Lower lobe of right lung (tissue), 2 donors: ENCODE measurements at regions not wholly inside any gene's neighbourhood (a gene's known extent, or its start where the extent isn't known, plus 50 kb on each side); places are given as distances from the start of the nearest gene placed in this dataset.
"Not testable (repeated sequence)": the region's sequence is repeated elsewhere in the genome, so short reads cannot be mapped to it uniquely, and the experiment has no call there.

Source experiments
- ATAC-seq, 2 donors: fragments of 200-7000 bp; cut with Tn5 transposase; one replicate each; pipeline ENCODE4 v1.9.1; 2020 to 2022; ENCODE audit warnings: mild to moderate bottlenecking in 2 of 2, moderate library complexity in 2 of 2
- DNase-seq: peaks from one replicate; pipeline ENCODE4 v3.0.0-alpha.2; 2020
- H3K27ac ChIP-seq: fragments of 200-600 bp; one replicate; pipeline ENCODE4 v1.8.0; 2022
- H3K27me3 ChIP-seq: fragments of 200-600 bp; one replicate; pipeline ENCODE4 v1.8.0; 2022; ENCODE audit warnings: low read depth
- H3K36me3 ChIP-seq: fragments of 200-600 bp; one replicate; pipeline ENCODE4 v1.8.0; 2022; ENCODE audit warnings: mild to moderate bottlenecking
- H3K4me1 ChIP-seq: fragments of 200-600 bp; one replicate; pipeline ENCODE4 v1.8.0; 2022
- H3K4me3 ChIP-seq: fragments of 200-600 bp; one replicate; pipeline ENCODE4 v1.8.0; 2022; ENCODE audit warnings: mild to moderate bottlenecking
- H3K9me3 ChIP-seq: fragments of 200-600 bp; one replicate; pipeline ENCODE4 v1.8.0; 2022
- CTCF ChIP-seq: fragments of 200-600 bp; IDR thresholded peaks from one replicate; pipeline ENCODE4 v1.8.0; 2022; ENCODE audit warnings: antibody characterized with exemption, mild to moderate bottlenecking
- intact Hi-C: fragments of 100-400 bp; cut with DNase I; formaldehyde crosslinking; loops from one replicate; pipeline ENCODE4 v1.11.0; 2022
- donor health status: DM: no; HTN: yes; CAD: no; lungs with severe emphysema.

GRCh38 chr2:43068041-43068533, 158.3 kb downstream of the ZFP36L2 start:
- H3K4me1 ChIP-seq = peaks cover 20% of the 10 kb centered on the region
- H3K9me3 ChIP-seq = no peaks in the 10 kb centered on the region
- ATAC-seq = no peak
- no peaks in the 10 kb centered on the region for H3K27me3 ChIP-seq
- no peaks in the 10 kb centered on the region for H3K36me3 ChIP-seq
- no peak for DNase-seq
- no peak overlapping the region for H3K4me3 ChIP-seq
- H3K27ac ChIP-seq = no peak overlapping the region
- intact Hi-C loops = no loop called here
- TF ChIP-seq CTCF = no peak

- H3K27me3 ChIP-seq = no peaks in the 10 kb centered on the region
- DNase-seq (no peak), ATAC-seq (no peak)
- H3K36me3 ChIP-seq = no peaks in the 10 kb centered on the region
- intact Hi-C loops = no loop called here
- H3K27ac ChIP-seq = no peak overlapping the region
- no peak overlapping the region for H3K4me3 ChIP-seq
- no peak for TF ChIP-seq CTCF
- no peaks in the 10 kb centered on the region for H3K9me3 ChIP-seq
- H3K4me1 ChIP-seq = peaks cover 20% of the 10 kb centered on the region
Measured at GRCh38 chr2:43067254-43068040, 159.0 kb downstream of the ZFP36L2 start.

- H3K4me1 ChIP-seq = peaks cover 20% of the 10 kb centered on the region
- DNase-seq, H3K36me3 ChIP-seq, ATAC-seq, H3K4me3 ChIP-seq, H3K27ac ChIP-seq, intact Hi-C loops, H3K27me3 ChIP-seq, H3K9me3 ChIP-seq: not testable (repeated sequence)
Measured at GRCh38 chr2:43066541-43067253, 159.7 kb downstream of the ZFP36L2 start.

- H3K36me3 ChIP-seq = no peaks in the 10 kb centered on the region
- no peak for ATAC-seq
- peaks cover 13% of the 10 kb centered on the region for H3K4me1 ChIP-seq
- H3K27ac ChIP-seq = no peak overlapping the region
- DNase-seq = no peak
- intact Hi-C loops = no loop called here
- TF ChIP-seq CTCF = no peak
- H3K4me3 ChIP-seq = no peak overlapping the region
- H3K27me3 ChIP-seq = no peaks in the 10 kb centered on the region
- H3K9me3 ChIP-seq = no peaks in the 10 kb centered on the region
Measured at GRCh38 chr2:43065871-43066270, 160.5 kb downstream of the ZFP36L2 start.

GRCh38 chr2:43065036-43065435, 161.4 kb downstream of the ZFP36L2 start:
- H3K4me1 ChIP-seq = peaks cover 4% of the 10 kb centered on the region
- no peak for TF ChIP-seq CTCF
- no peak overlapping the region for H3K27ac ChIP-seq
- no peaks in the 10 kb centered on the region for H3K9me3 ChIP-seq
- H3K4me3 ChIP-seq = no peak overlapping the region
- intact Hi-C loops = no loop called here
- no peak for DNase-seq
- no peaks in the 10 kb centered on the region for H3K36me3 ChIP-seq
- ATAC-seq = no peak
- H3K27me3 ChIP-seq = no peaks in the 10 kb centered on the region

GRCh38 chr2:43063096-43063495, 163.3 kb downstream of the ZFP36L2 start:
- ATAC-seq, intact Hi-C loops, H3K27me3 ChIP-seq, H3K9me3 ChIP-seq, DNase-seq, H3K4me3 ChIP-seq, H3K36me3 ChIP-seq, H3K27ac ChIP-seq, H3K4me1 ChIP-seq: not testable (repeated sequence)
